KMS-11 (cell line): ENCODE measurements at regions not wholly inside any gene's neighbourhood (a gene's known extent, or its start where the extent isn't known, plus 50 kb on each side); places are given as distances from the start of the nearest gene placed in this dataset.

Experiments
- H2AFZ ChIP-seq: fragments of 200-600 bp; sonication (generic); 2 replicates; pipeline ENCODE4 v1.6.1; 2016; ENCODE audit warnings: antibody characterized with exemption, mixed run types, low read depth
- H3K27ac ChIP-seq: fragments of 200-600 bp; sonication (generic); 2 replicates; pipeline ENCODE4 v1.6.1; 2016; ENCODE audit warnings: mild to moderate bottlenecking, mixed run types
- H3K27me3 ChIP-seq: fragments of 200-600 bp; sonication (generic); 2 replicates; pipeline ENCODE4 v1.6.1; 2017; ENCODE audit warnings: mild to moderate bottlenecking, low read depth, mixed run types, moderate library complexity; ENCODE audit not compliant: insufficient read depth
- H3K36me3 ChIP-seq: fragments of 200-600 bp; sonication (generic); 2 replicates; pipeline ENCODE4 v1.6.1; 2017; ENCODE audit warnings: mild to moderate bottlenecking, mixed run types; ENCODE audit not compliant: insufficient read depth
- H3K4me1 ChIP-seq: fragments of 200-600 bp; sonication (generic); 2 replicates; pipeline ENCODE4 v1.6.1; 2016; ENCODE audit warnings: mild to moderate bottlenecking, low read depth, mixed run types; ENCODE audit not compliant: poor library complexity, severe bottlenecking
- H3K4me2 ChIP-seq: fragments of 200-600 bp; sonication (generic); 2 replicates; pipeline ENCODE4 v1.7.0; 2016; ENCODE audit warnings: mild to moderate bottlenecking, mixed run types
- H3K4me3 ChIP-seq: fragments of 200-600 bp; sonication (generic); IDR thresholded peaks from 2 replicates; pipeline ENCODE4 v1.6.1; 2017; ENCODE audit warnings: low read depth, low read length, mixed read lengths; ENCODE audit not compliant: insufficient read depth
- H3K79me2 ChIP-seq: fragments of 200-600 bp; sonication (generic); 2 replicates; pipeline ENCODE4 v1.6.1; 2016; ENCODE audit warnings: low read depth, mixed run types; ENCODE audit not compliant: insufficient read depth
- H3K9ac ChIP-seq: fragments of 200-600 bp; sonication (generic); 2 replicates; pipeline ENCODE4 v1.6.1; 2016; ENCODE audit warnings: mild to moderate bottlenecking, mixed run types
- H4K20me1 ChIP-seq: fragments of 200-600 bp; sonication (generic); 2 replicates; pipeline ENCODE4 v1.6.1; 2016; ENCODE audit warnings: mild to moderate bottlenecking, mixed run types; ENCODE audit not compliant: insufficient read depth
- CTCF ChIP-seq: fragments of 200-600 bp; sonication (generic); conservative IDR thresholded peaks from 2 replicates; pipeline ENCODE4 v1.6.1; 2017; ENCODE audit warnings: low read depth, mild to moderate bottlenecking, antibody characterized with exemption, low read length, moderate library complexity, mixed read lengths

- no peak for TF ChIP-seq CTCF
- Histone ChIP-seq H3K36me3 (no peaks in the 10 kb centered on the region), H3K79me2 (no peaks in the 10 kb centered on the region), H3K4me1 (no peaks in the 10 kb centered on the region), H3K27me3 (no peaks in the 10 kb centered on the region), H3K4me2 (no peak overlapping the region), H3K27ac (no peak overlapping the region), H2AFZ (no peak overlapping the region), H3K9ac (no peak overlapping the region), H3K4me3 (no peak overlapping the region), H4K20me1 (no peaks in the 10 kb centered on the region)
These were observed 129.2 kb downstream of the ETAA1 start for GRCh38 chr2:67526283-67526682.

GRCh38 chr2:67528320-67528719 lies 131.2 kb downstream of the ETAA1 start:
- Histone ChIP-seq H2AFZ (no peak overlapping the region), H3K9ac (no peak overlapping the region), H4K20me1 (no peaks in the 10 kb centered on the region), H3K79me2 (no peaks in the 10 kb centered on the region), H3K4me2 (no peak overlapping the region), H3K27me3 (no peaks in the 10 kb centered on the region), H3K4me1 (no peaks in the 10 kb centered on the region), H3K4me3 (no peak overlapping the region), H3K27ac (no peak overlapping the region), H3K36me3 (no peaks in the 10 kb centered on the region)
- no peak for TF ChIP-seq CTCF

- no peak overlapping the region for H3K4me3 ChIP-seq
- H3K4me1 ChIP-seq, result no peaks in the 10 kb centered on the region
- H3K27ac ChIP-seq, result no peak overlapping the region
- no peaks in the 10 kb centered on the region for H3K36me3 ChIP-seq
- H4K20me1 ChIP-seq, result no peaks in the 10 kb centered on the region
- H3K27me3 ChIP-seq, result no peaks in the 10 kb centered on the region
- H3K79me2 ChIP-seq, result no peaks in the 10 kb centered on the region
- H3K9ac ChIP-seq, result no peak overlapping the region
- no peak for TF ChIP-seq CTCF
- H3K4me2 ChIP-seq, result no peak overlapping the region
- H2AFZ ChIP-seq, result no peak overlapping the region
These were observed 135.3 kb downstream of the ETAA1 start for GRCh38 chr2:67532387-67532786.

- Histone ChIP-seq H3K4me3 (no peak overlapping the region), H3K27me3 (no peaks in the 10 kb centered on the region), H3K4me1 (no peaks in the 10 kb centered on the region), H3K4me2 (no peak overlapping the region), H2AFZ (no peak overlapping the region), H3K36me3 (no peaks in the 10 kb centered on the region), H3K79me2 (no peaks in the 10 kb centered on the region), H4K20me1 (no peaks in the 10 kb centered on the region), H3K9ac (no peak overlapping the region), H3K27ac (no peak overlapping the region)
- TF ChIP-seq CTCF, result no peak
These were observed 137.6 kb downstream of the ETAA1 start for GRCh38 chr2:67534745-67535144.

- Histone ChIP-seq H2AFZ (no peak overlapping the region), H3K4me3 (no peak overlapping the region), H3K9ac (no peak overlapping the region), H3K36me3 (no peaks in the 10 kb centered on the region), H4K20me1 (no peaks in the 10 kb centered on the region), H3K27me3 (no peaks in the 10 kb centered on the region), H3K4me2 (no peak overlapping the region), H3K4me1 (no peaks in the 10 kb centered on the region), H3K79me2 (no peaks in the 10 kb centered on the region), H3K27ac (no peak overlapping the region)
- TF ChIP-seq CTCF, result no peak
These were observed 143.8 kb downstream of the ETAA1 start for GRCh38 chr2:67540962-67541361.
